ENCODE measurements at regions not wholly inside any gene's neighbourhood (a gene's known extent, or its start where the extent isn't known, plus 50 kb on each side); places are given as distances from the start of the nearest gene placed in this dataset.

DNA sequence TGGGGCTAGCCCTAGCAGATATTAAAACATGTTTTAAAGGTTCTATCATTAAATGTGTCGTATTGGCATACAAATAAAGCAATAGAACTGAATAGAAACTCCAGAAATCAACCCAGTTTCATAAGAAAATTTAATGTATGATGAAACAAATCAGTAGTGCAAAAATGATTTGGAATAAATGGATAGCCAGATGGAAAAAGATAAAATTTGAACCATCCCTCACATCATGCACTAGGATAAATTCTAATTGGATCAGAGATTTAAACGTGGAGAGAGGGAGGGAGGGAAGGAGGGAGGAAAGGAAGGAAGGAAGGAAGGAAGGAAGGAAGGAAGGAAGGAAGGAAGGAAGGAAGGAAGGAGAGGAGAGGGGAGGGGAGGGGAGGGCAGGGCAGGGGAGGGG lies 235.3 kb downstream of the SEC61B start:
- TF ChIP-seq, protein P1, sequence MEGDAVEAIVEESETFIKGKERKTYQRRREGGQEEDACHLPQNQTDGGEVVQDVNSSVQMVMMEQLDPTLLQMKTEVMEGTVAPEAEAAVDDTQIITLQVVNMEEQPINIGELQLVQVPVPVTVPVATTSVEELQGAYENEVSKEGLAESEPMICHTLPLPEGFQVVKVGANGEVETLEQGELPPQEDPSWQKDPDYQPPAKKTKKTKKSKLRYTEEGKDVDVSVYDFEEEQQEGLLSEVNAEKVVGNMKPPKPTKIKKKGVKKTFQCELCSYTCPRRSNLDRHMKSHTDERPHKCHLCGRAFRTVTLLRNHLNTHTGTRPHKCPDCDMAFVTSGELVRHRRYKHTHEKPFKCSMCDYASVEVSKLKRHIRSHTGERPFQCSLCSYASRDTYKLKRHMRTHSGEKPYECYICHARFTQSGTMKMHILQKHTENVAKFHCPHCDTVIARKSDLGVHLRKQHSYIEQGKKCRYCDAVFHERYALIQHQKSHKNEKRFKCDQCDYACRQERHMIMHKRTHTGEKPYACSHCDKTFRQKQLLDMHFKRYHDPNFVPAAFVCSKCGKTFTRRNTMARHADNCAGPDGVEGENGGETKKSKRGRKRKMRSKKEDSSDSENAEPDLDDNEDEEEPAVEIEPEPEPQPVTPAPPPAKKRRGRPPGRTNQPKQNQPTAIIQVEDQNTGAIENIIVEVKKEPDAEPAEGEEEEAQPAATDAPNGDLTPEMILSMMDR (IDR thresholded peaks at IDR 0.05), result no peak
- no peak for TF ChIP-seq POLR2A (IDR thresholded peaks at IDR 0.05)

Data from vagina (tissue), 2 donors.